Peyer's patch (tissue), 4 donors: ENCODE measurements at regions not wholly inside any gene's neighbourhood (a gene's known extent, or its start where the extent isn't known, plus 50 kb on each side); places are given as distances from the start of the nearest gene placed in this dataset.

ENCODE experiments used
- POLR2A ChIP-seq, 2 donors: fragments of 450-650 bp; IDR thresholded peaks; one replicate each; pipeline ENCODE4 v1.5.1; 2017; ENCODE audit warnings: antibody characterized with exemption in 2 of 2, mild to moderate bottlenecking in 2 of 2, moderate library complexity in 2 of 2
- TF ChIP-seq, protein P1 (sequence below), 6 experiments: fragments of 450-650 bp in 4 of 6; fragments of 200-600 bp in 2 of 6; sonication (generic) in 1 of 6; IDR thresholded peaks; one replicate each; pipeline ENCODE4 v1.5.1; 2017 to 2019; ENCODE audit warnings: antibody characterized with exemption in 6 of 6, mild to moderate bottlenecking in 3 of 6, moderate library complexity in 1 of 6

DNA sequence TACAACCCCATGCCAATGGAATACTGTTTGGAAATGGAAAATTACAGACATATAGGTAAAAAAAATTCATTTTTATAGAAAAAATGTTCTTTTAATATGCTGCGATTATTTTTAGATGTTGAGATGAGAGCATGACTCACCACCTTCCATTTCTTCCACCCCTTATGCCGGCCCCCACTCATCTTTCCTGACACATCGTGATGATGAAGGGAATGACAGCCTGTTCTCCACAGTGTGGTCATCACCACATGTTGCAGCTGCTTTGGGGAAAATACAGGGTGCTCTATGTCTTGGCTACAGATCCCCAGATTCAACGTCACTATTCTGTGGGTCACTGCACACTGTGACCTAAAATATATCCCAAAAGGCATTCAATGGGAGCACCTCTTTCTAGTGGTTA lies 916.2 kb downstream of the METTL15 start:
- TF ChIP-seq, protein P1, sequence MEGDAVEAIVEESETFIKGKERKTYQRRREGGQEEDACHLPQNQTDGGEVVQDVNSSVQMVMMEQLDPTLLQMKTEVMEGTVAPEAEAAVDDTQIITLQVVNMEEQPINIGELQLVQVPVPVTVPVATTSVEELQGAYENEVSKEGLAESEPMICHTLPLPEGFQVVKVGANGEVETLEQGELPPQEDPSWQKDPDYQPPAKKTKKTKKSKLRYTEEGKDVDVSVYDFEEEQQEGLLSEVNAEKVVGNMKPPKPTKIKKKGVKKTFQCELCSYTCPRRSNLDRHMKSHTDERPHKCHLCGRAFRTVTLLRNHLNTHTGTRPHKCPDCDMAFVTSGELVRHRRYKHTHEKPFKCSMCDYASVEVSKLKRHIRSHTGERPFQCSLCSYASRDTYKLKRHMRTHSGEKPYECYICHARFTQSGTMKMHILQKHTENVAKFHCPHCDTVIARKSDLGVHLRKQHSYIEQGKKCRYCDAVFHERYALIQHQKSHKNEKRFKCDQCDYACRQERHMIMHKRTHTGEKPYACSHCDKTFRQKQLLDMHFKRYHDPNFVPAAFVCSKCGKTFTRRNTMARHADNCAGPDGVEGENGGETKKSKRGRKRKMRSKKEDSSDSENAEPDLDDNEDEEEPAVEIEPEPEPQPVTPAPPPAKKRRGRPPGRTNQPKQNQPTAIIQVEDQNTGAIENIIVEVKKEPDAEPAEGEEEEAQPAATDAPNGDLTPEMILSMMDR (IDR thresholded peaks at IDR 0.05), result no peak
- TF ChIP-seq POLR2A (IDR thresholded peaks at IDR 0.05), result no peak
